ENCODE measurements at regions not wholly inside any gene's neighbourhood (a gene's known extent, or its start where the extent isn't known, plus 50 kb on each side); places are given as distances from the start of the nearest gene placed in this dataset.

DNA sequence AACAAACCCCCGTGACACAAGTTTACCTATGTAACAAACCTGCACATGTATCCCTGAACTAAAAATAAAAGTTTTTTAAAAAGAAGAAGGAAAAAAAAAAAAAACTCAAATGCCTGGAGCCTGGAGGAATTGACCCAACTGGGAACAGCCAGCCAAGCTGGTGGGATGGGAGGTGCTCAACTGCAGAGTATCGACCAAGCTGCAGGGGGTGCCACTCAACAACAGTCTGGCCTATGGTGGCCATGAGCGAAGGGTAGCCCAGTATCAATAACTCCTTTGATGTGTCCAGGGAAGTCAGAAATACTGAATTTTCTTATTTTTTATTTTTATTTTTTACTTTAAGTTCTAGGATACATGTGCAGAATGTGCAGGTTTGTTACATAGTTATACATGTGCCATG is 310.3 kb upstream of the DLGAP1 start:
- Histone ChIP-seq H3K4ac (ENCODE audit: low read length) (no peak overlapping the region), H3K4me3 (ENCODE audit: low read length in 2 of 2) (no peak overlapping the region), H3K79me1 (ENCODE audit: low read depth, low read length) (no peaks in the 10 kb centered on the region), H3K4me2 (ENCODE audit: insufficient read depth, low read length, poor library complexity, severe bottlenecking) (no peak overlapping the region), H3K36me3 (replicated peaks in 1 of 2; ENCODE audit: control insufficient read depth in 2 of 2, insufficient read depth in 2 of 2, low read length in 2 of 2) (no peaks in the 10 kb centered on the region), H3K14ac (ENCODE audit: low read length) (no peak overlapping the region), H2BK15ac (ENCODE audit: low read length) (no peak overlapping the region), H2AK5ac (ENCODE audit: low read depth, low read length) (no peak overlapping the region), H4K91ac (ENCODE audit: low read depth, low read length, poor library complexity) (no peak overlapping the region), H3K9ac (ENCODE audit: low read depth, low read length, poor library complexity) (no peak overlapping the region), H3K18ac (ENCODE audit: low read length) (no peak overlapping the region), H3K23ac (ENCODE audit: low read depth, low read length, poor library complexity) (no peak overlapping the region), H4K8ac (ENCODE audit: low read depth, low read length) (no peak overlapping the region), H2BK5ac (ENCODE audit: low read length) (no peak overlapping the region), H2BK12ac (ENCODE audit: low read length) (no peak overlapping the region), H2AFZ (ENCODE audit: low read length) (no peak overlapping the region), H2BK120ac (ENCODE audit: low read depth, low read length) (no peak overlapping the region), H3K9me3 (replicated peaks in 1 of 2; ENCODE audit: control insufficient read depth in 2 of 2, insufficient read depth in 1 of 2, low read depth in 1 of 2, low read length in 2 of 2) (no peaks in the 10 kb centered on the region), H3K4me1 (ENCODE audit: control insufficient read depth in 2 of 2, insufficient read depth in 1 of 2, low read depth in 1 of 2, low read length in 2 of 2) (no peaks in the 10 kb centered on the region), H3K27me3 (ENCODE audit: control insufficient read depth in 3 of 3, insufficient read depth in 3 of 3, low read depth in 1 of 3, low read length in 3 of 3) (no peaks in the 10 kb centered on the region), H3K27ac (replicated peaks; ENCODE audit: low read length) (no peak overlapping the region)
- DNase-seq (ENCODE audit: low spot score), result no peak
- no CpG with 5 or more reads among the region's 3 CpGs for WGBS, 2 donors (ENCODE audit: extremely low coverage in 2 of 2, insufficient read length in 2 of 2, insufficient replicate concordance in 1 of 2)

DNA sequence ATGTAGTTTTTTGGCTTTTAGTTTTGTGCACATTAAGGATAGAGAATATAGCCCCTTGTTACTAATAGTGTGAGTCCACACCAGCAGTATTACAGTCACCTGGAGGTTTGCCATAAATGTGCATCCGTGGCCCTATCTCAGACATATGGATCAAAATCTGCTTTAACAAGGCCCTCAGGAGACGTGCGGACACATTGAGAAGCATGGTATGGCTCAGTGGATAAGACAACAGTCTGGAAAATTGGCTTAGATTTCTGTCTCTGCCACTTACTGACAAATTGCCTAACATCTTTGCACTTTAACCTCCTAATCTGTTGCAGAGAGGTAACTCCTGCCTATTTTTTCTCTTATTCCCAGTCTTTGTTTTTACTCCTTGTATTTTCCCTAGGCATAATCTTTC is 307.2 kb upstream of the DLGAP1 start:
- Histone ChIP-seq H2AK5ac (ENCODE audit: low read depth, low read length) (no peak overlapping the region), H2BK12ac (ENCODE audit: low read length) (no peak overlapping the region), H3K14ac (ENCODE audit: low read length) (no peak overlapping the region), H4K91ac (ENCODE audit: low read depth, low read length, poor library complexity) (no peak overlapping the region), H3K4me1 (ENCODE audit: control insufficient read depth in 2 of 2, insufficient read depth in 1 of 2, low read depth in 1 of 2, low read length in 2 of 2) (peaks cover 0 to 11% of the 10 kb centered on the region in 2 donors), H3K27ac (replicated peaks; ENCODE audit: low read length) (no peak overlapping the region), H3K18ac (ENCODE audit: low read length) (no peak overlapping the region), H3K36me3 (replicated peaks in 1 of 2; ENCODE audit: control insufficient read depth in 2 of 2, insufficient read depth in 2 of 2, low read length in 2 of 2) (no peaks in the 10 kb centered on the region), H3K4me2 (ENCODE audit: insufficient read depth, low read length, poor library complexity, severe bottlenecking) (no peak overlapping the region), H2BK120ac (ENCODE audit: low read depth, low read length) (no peak overlapping the region), H2BK5ac (ENCODE audit: low read length) (no peak overlapping the region), H2BK15ac (ENCODE audit: low read length) (no peak overlapping the region), H3K4me3 (ENCODE audit: low read length in 2 of 2) (no peak overlapping the region), H3K9ac (ENCODE audit: low read depth, low read length, poor library complexity) (no peak overlapping the region), H3K9me3 (replicated peaks in 1 of 2; ENCODE audit: control insufficient read depth in 2 of 2, insufficient read depth in 1 of 2, low read depth in 1 of 2, low read length in 2 of 2) (no peaks in the 10 kb centered on the region), H2AFZ (ENCODE audit: low read length) (no peak overlapping the region), H3K23ac (ENCODE audit: low read depth, low read length, poor library complexity) (no peak overlapping the region), H3K4ac (ENCODE audit: low read length) (no peak overlapping the region), H4K8ac (ENCODE audit: low read depth, low read length) (no peak overlapping the region), H3K79me1 (ENCODE audit: low read depth, low read length) (no peaks in the 10 kb centered on the region), H3K27me3 (ENCODE audit: control insufficient read depth in 3 of 3, insufficient read depth in 3 of 3, low read depth in 1 of 3, low read length in 3 of 3) (no peaks in the 10 kb centered on the region)
- DNase-seq (ENCODE audit: low spot score), result no peak
- no CpG with 5 or more reads among the region's 3 CpGs for WGBS, 2 donors (ENCODE audit: extremely low coverage in 2 of 2, insufficient read length in 2 of 2, insufficient replicate concordance in 1 of 2)

DNA sequence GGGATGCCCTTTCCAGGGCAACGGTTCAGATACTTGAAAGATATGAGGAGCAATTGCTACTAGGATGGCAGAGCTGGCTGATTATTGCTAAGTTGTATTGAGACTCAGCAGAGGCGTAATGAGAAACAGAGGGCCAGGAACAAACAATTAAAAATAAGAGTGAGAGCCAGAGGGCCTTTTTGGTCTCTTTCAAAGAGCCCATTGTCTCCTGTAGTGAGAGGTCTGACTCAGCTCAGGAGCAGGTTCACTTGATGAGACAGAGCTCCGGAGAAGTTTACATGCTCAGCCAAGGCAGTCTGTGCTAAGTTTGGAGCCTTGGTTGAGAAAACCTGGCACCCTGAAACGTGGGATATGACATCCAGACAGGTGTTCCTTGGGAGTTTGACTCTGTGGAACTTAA is 303.9 kb upstream of the DLGAP1 start:
- Histone ChIP-seq H2BK5ac (ENCODE audit: low read length) (no peak overlapping the region), H2AK5ac (ENCODE audit: low read depth, low read length) (no peak overlapping the region), H4K91ac (ENCODE audit: low read depth, low read length, poor library complexity) (no peak overlapping the region), H3K79me1 (ENCODE audit: low read depth, low read length) (no peaks in the 10 kb centered on the region), H3K14ac (ENCODE audit: low read length) (no peak overlapping the region), H3K4me2 (ENCODE audit: insufficient read depth, low read length, poor library complexity, severe bottlenecking) (no peak overlapping the region), H3K4me1 (ENCODE audit: control insufficient read depth in 2 of 2, insufficient read depth in 1 of 2, low read depth in 1 of 2, low read length in 2 of 2) (peaks cover 0 to 11% of the 10 kb centered on the region in 2 donors), H3K36me3 (replicated peaks in 1 of 2; ENCODE audit: control insufficient read depth in 2 of 2, insufficient read depth in 2 of 2, low read length in 2 of 2) (no peaks in the 10 kb centered on the region), H2AFZ (ENCODE audit: low read length) (peak overlapping the region; percentile 23), H3K9ac (ENCODE audit: low read depth, low read length, poor library complexity) (no peak overlapping the region), H2BK12ac (ENCODE audit: low read length) (no peak overlapping the region), H3K4me3 (ENCODE audit: low read length in 2 of 2) (no peak overlapping the region), H2BK15ac (ENCODE audit: low read length) (no peak overlapping the region), H3K23ac (ENCODE audit: low read depth, low read length, poor library complexity) (peak overlapping the region; percentile 1), H3K9me3 (replicated peaks in 1 of 2; ENCODE audit: control insufficient read depth in 2 of 2, insufficient read depth in 1 of 2, low read depth in 1 of 2, low read length in 2 of 2) (no peaks in the 10 kb centered on the region), H4K8ac (ENCODE audit: low read depth, low read length) (no peak overlapping the region), H3K27ac (replicated peaks; ENCODE audit: low read length) (no peak overlapping the region), H3K18ac (ENCODE audit: low read length) (peak overlapping the region; percentile 11), H3K27me3 (ENCODE audit: control insufficient read depth in 3 of 3, insufficient read depth in 3 of 3, low read depth in 1 of 3, low read length in 3 of 3) (no peaks in the 10 kb centered on the region), H3K4ac (ENCODE audit: low read length) (no peak overlapping the region), H2BK120ac (ENCODE audit: low read depth, low read length) (no peak overlapping the region)
- no CpG with 5 or more reads among the region's 4 CpGs for WGBS, 2 donors (ENCODE audit: extremely low coverage in 2 of 2, insufficient read length in 2 of 2, insufficient replicate concordance in 1 of 2)
- no peak for DNase-seq (ENCODE audit: low spot score)

DNA sequence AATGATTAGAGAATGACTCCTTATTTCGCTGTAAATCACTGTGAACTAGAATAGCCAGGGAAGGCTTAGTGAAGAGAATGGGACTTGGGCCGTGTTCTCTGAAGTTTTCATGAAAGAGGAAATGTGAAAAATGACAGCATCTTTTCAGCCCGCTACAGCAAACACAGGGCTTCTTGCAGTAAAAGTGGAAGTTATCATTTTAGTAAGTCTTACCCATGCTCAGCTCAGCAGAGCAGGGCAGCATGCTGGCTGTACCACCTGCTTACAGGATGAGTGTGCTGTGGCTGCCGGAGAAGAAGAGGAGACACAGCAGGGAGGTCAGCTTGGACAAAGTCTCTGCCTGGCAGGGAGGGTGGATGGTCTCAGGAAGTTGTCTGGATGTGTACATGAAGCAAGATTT is 300.7 kb upstream of the DLGAP1 start:
- no peak overlapping the region for H3K4ac ChIP-seq (ENCODE audit: low read length)
- no peak overlapping the region for H3K23ac ChIP-seq (ENCODE audit: low read depth, low read length, poor library complexity)
- H3K18ac ChIP-seq (ENCODE audit: low read length), result no peak overlapping the region
- no peak overlapping the region for H3K4me3 ChIP-seq (ENCODE audit: low read length in 2 of 2)
- no peak overlapping the region for H3K14ac ChIP-seq (ENCODE audit: low read length)
- no peak overlapping the region for H3K9ac ChIP-seq (ENCODE audit: low read depth, low read length, poor library complexity)
- no CpG with 5 or more reads among the region's 4 CpGs for WGBS, 2 donors (ENCODE audit: extremely low coverage in 2 of 2, insufficient read length in 2 of 2, insufficient replicate concordance in 1 of 2)
- no peak overlapping the region for H3K27ac ChIP-seq (replicated peaks; ENCODE audit: low read length)
- no peak overlapping the region for H2BK15ac ChIP-seq (ENCODE audit: low read length)
- H3K4me1 ChIP-seq (ENCODE audit: control insufficient read depth in 2 of 2, insufficient read depth in 1 of 2, low read depth in 1 of 2, low read length in 2 of 2), result peaks cover 0 to 11% of the 10 kb centered on the region in 2 donors
- no peak overlapping the region for H3K4me2 ChIP-seq (ENCODE audit: insufficient read depth, low read length, poor library complexity, severe bottlenecking)
- H3K9me3 ChIP-seq (replicated peaks in 1 of 2; ENCODE audit: control insufficient read depth in 2 of 2, insufficient read depth in 1 of 2, low read depth in 1 of 2, low read length in 2 of 2), result no peaks in the 10 kb centered on the region
- no peaks in the 10 kb centered on the region for H3K36me3 ChIP-seq (replicated peaks in 1 of 2; ENCODE audit: control insufficient read depth in 2 of 2, insufficient read depth in 2 of 2, low read length in 2 of 2)
- H4K8ac ChIP-seq (ENCODE audit: low read depth, low read length), result no peak overlapping the region
- no peak overlapping the region for H2BK12ac ChIP-seq (ENCODE audit: low read length)
- H3K27me3 ChIP-seq (ENCODE audit: control insufficient read depth in 3 of 3, insufficient read depth in 3 of 3, low read depth in 1 of 3, low read length in 3 of 3), result no peaks in the 10 kb centered on the region
- H2AK5ac ChIP-seq (ENCODE audit: low read depth, low read length), result no peak overlapping the region
- H3K79me1 ChIP-seq (ENCODE audit: low read depth, low read length), result no peaks in the 10 kb centered on the region
- H4K91ac ChIP-seq (ENCODE audit: low read depth, low read length, poor library complexity), result no peak overlapping the region
- H2BK5ac ChIP-seq (ENCODE audit: low read length), result no peak overlapping the region
- no peak overlapping the region for H2BK120ac ChIP-seq (ENCODE audit: low read depth, low read length)
- no peak overlapping the region for H2AFZ ChIP-seq (ENCODE audit: low read length)
- no peak for DNase-seq (ENCODE audit: low spot score)

Measured in neuronal stem cell (in vitro differentiated cells).